ENCODE measurements at regions not wholly inside any gene's neighbourhood (a gene's known extent, or its start where the extent isn't known, plus 50 kb on each side); places are given as distances from the start of the nearest gene placed in this dataset.

DNA sequence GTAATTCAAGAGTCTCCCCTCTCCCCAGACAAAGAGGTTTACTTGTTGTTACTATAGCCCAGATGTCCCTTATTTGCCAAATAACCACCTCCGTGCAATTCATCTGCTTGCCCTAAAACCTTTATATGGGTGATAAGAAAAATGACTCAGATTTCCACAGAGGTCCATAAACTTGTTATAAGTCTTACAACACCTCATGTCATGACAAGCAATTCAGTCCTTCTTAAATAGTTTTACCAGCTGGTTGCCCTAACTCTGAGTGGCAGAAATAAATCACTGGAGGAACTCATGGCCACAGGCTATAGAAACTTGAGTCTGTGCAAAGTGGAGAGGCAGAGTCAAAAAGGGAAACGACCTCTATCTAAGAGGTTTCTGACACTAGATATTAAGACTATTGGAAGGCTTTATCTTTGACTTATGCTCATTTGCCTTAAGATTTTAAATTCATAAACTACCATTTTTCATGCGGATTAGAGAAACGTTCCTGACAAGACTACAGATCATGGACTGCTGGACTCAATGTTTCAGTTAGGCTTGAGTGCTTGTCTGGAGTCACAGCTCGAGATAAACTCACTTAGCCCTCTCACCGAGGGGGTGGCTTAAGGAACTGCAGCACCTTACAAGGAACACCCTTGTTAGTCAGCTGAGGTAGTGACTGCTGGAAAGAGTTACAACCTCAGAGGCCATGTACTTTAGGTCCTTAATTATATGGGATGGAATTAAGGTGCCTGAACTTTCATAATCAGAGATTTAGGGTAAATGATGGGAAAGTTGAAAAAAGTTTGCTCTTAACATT, 662.5 kb upstream of the USP24 start:
- Histone ChIP-seq H3K27ac (ENCODE audit: low read depth in 1 of 2, low read length in 2 of 2) (no peak overlapping the region), H3K4me3 (replicated peaks in 1 of 3; ENCODE audit: low read depth in 2 of 3, low read length in 3 of 3) (no peak overlapping the region), H4K20me1 (ENCODE audit: insufficient read depth, low read length) (no peaks in the 10 kb centered on the region), H3K9ac (ENCODE audit: insufficient read depth, low read length, poor library complexity, severe bottlenecking) (no peak overlapping the region), H3K36me3 (replicated peaks in 1 of 2; ENCODE audit: control insufficient read depth in 1 of 2, insufficient read depth in 2 of 2, low read length in 2 of 2) (no peaks in the 10 kb centered on the region), H3K79me2 (ENCODE audit: insufficient read depth, low read length) (no peaks in the 10 kb centered on the region), H3K9me3 (replicated peaks in 1 of 2; ENCODE audit: control insufficient read depth in 1 of 2, insufficient read depth in 1 of 2, low read length in 2 of 2) (no peaks in the 10 kb centered on the region), H3K4me1 (ENCODE audit: control insufficient read depth in 1 of 2, insufficient read depth in 2 of 2, low read length in 2 of 2) (no peaks in the 10 kb centered on the region), H3K27me3 (ENCODE audit: control insufficient read depth in 2 of 2, insufficient read depth in 2 of 2, low read length in 2 of 2) (no peaks in the 10 kb centered on the region), H2AFZ (ENCODE audit: insufficient read depth, low read depth, low read length, poor library complexity, severe bottlenecking) (no peak overlapping the region), H3K4me2 (replicated peaks; ENCODE audit: extremely low read depth, low read length, poor library complexity, severe bottlenecking) (no peak overlapping the region)
- H3K4me3 Mint-ChIP-seq, result no peak overlapping the region
- H3K36me3 Mint-ChIP-seq, result no peaks in the 10 kb centered on the region
- intact Hi-C loops (cut with micrococcal nuclease), result no loop called here
- H3K27ac Mint-ChIP-seq, result no peak overlapping the region
- TF ChIP-seq, protein P1, sequence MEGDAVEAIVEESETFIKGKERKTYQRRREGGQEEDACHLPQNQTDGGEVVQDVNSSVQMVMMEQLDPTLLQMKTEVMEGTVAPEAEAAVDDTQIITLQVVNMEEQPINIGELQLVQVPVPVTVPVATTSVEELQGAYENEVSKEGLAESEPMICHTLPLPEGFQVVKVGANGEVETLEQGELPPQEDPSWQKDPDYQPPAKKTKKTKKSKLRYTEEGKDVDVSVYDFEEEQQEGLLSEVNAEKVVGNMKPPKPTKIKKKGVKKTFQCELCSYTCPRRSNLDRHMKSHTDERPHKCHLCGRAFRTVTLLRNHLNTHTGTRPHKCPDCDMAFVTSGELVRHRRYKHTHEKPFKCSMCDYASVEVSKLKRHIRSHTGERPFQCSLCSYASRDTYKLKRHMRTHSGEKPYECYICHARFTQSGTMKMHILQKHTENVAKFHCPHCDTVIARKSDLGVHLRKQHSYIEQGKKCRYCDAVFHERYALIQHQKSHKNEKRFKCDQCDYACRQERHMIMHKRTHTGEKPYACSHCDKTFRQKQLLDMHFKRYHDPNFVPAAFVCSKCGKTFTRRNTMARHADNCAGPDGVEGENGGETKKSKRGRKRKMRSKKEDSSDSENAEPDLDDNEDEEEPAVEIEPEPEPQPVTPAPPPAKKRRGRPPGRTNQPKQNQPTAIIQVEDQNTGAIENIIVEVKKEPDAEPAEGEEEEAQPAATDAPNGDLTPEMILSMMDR (IDR thresholded peaks at IDR 0.05), result no peak
- peaks cover 0 to 4% (median 1%) of the 10 kb centered on the region in 7 donors for H3K9me3 Mint-ChIP-seq
- no peak for DNase-seq
- H3K27me3 Mint-ChIP-seq (ENCODE audit: low read depth in 3 of 3), result peaks cover 5 to 6% (median 5%) of the 10 kb centered on the region in 3 donors
- no peaks in the 10 kb centered on the region for H3K4me1 Mint-ChIP-seq
- no CpG with 5 or more reads among the region's 6 CpGs for WGBS (ENCODE audit: insufficient coverage)

DNA sequence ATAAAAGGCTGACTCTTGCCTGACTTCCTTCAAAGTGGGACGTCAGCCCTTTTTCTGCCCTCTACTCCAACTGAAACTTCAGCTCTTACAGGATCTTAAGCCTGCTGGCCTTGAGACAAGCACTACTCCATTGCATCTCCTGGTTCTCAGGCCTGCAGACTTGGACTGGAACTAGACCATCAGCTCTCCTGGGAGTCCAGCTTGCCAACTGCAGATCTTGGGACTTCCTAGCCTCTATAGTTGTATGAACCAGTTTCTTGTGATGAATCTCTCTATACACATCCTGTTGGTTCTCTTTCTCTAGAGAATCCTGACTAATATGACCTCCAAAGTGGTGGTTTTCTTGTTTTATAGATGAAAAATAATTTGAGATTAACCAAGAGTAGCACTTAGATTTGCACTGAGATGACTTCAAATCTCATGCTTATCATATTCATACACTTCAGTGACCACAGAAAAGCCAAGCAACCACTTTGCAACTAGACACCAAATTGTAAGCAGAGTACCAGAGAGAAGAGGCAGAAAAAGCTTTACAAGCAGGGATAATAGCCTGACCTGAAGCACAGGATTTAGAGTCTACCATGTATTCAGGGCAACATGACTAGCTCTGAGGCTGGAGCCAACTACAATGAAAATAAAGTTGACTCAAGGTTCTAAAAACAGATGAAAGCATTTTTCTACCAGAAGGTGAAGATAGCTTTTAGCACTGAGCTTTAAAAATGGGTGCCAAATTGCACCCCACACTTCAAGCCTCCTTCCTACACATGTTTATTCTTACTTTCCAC, 661.3 kb upstream of the USP24 start:
- no peak overlapping the region for H3K4me3 ChIP-seq (replicated peaks in 1 of 3; ENCODE audit: low read depth in 2 of 3, low read length in 3 of 3)

More for the DNA sequence above, 661.3 kb upstream of the USP24 start:
- TF ChIP-seq, protein P1 (IDR thresholded peaks at IDR 0.05), result no peak
- H3K4me1 Mint-ChIP-seq, result no peaks in the 10 kb centered on the region
- H3K4me3 Mint-ChIP-seq, result no peak overlapping the region
- Histone ChIP-seq H3K9ac (ENCODE audit: insufficient read depth, low read length, poor library complexity, severe bottlenecking) (no peak overlapping the region), H3K79me2 (ENCODE audit: insufficient read depth, low read length) (no peaks in the 10 kb centered on the region), H3K36me3 (replicated peaks in 1 of 2; ENCODE audit: control insufficient read depth in 1 of 2, insufficient read depth in 2 of 2, low read length in 2 of 2) (no peaks in the 10 kb centered on the region), H3K27ac (ENCODE audit: low read depth in 1 of 2, low read length in 2 of 2) (no peak overlapping the region), H3K4me1 (ENCODE audit: control insufficient read depth in 1 of 2, insufficient read depth in 2 of 2, low read length in 2 of 2) (no peaks in the 10 kb centered on the region), H4K20me1 (ENCODE audit: insufficient read depth, low read length) (no peaks in the 10 kb centered on the region), H3K4me2 (replicated peaks; ENCODE audit: extremely low read depth, low read length, poor library complexity, severe bottlenecking) (no peak overlapping the region), H2AFZ (ENCODE audit: insufficient read depth, low read depth, low read length, poor library complexity, severe bottlenecking) (no peak overlapping the region), H3K9me3 (replicated peaks in 1 of 2; ENCODE audit: control insufficient read depth in 1 of 2, insufficient read depth in 1 of 2, low read length in 2 of 2) (no peaks in the 10 kb centered on the region), H3K27me3 (ENCODE audit: control insufficient read depth in 2 of 2, insufficient read depth in 2 of 2, low read length in 2 of 2) (no peaks in the 10 kb centered on the region)
- H3K27me3 Mint-ChIP-seq (ENCODE audit: low read depth in 3 of 3), result peaks cover 2 to 5% (median 5%) of the 10 kb centered on the region in 3 donors
- intact Hi-C loops (cut with micrococcal nuclease), result no loop called here
- DNase-seq, result no peak
- peaks cover 0 to 3% (median 1%) of the 10 kb centered on the region in 7 donors for H3K9me3 Mint-ChIP-seq
- no peaks in the 10 kb centered on the region for H3K36me3 Mint-ChIP-seq
- 67% methylated on average over 1 of the region's 1 CpG for WGBS (ENCODE audit: insufficient coverage)
- no peak overlapping the region for H3K27ac Mint-ChIP-seq

Measured in CD14-positive monocyte (primary cell).